ENCODE measurements at regions not wholly inside any gene's neighbourhood (a gene's known extent, or its start where the extent isn't known, plus 50 kb on each side); places are given as distances from the start of the nearest gene placed in this dataset.

DNA sequence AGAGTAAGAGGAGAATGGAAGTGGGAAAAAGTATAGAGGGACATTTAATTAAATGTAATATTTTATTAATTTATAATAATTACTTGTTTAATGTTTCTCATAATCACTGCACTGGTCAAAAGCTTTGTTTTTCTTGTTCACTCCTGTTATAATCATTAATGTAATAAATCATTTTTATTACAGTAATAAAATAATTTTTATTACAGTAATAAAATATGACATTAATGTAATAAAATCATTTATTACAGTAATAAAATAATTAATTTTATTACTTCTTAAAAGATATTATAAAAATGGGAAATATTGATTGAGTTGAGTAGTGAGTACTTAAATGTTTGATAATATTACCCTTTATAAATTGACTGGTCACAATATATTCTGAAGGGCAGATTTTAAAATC lies 181.1 kb upstream of the SOX2 start:
- Histone ChIP-seq H3K4me2 (ENCODE audit: low read depth, low read length, poor library complexity, severe bottlenecking) (no peak overlapping the region), H3K27me3 (ENCODE audit: low read length) (no peaks in the 10 kb centered on the region), H2AFZ (ENCODE audit: low read depth, low read length, severe bottlenecking) (no peak overlapping the region), H3F3A (ENCODE audit: insufficient read depth) (no peaks in the 10 kb centered on the region), H3K27ac (ENCODE audit: low read depth, low read length) (no peak overlapping the region), H3K79me2 (ENCODE audit: insufficient read depth, low read length) (no peaks in the 10 kb centered on the region), H3K9ac (ENCODE audit: low read length) (no peak overlapping the region), H3K4me3 (ENCODE audit: insufficient read depth, low read length, poor library complexity, severe bottlenecking) (no peak overlapping the region), H3K9me2 (replicated peaks; ENCODE audit: insufficient read depth, low read length) (no peaks in the 10 kb centered on the region), H3K9me3 (ENCODE audit: insufficient read depth, low read length) (no peaks in the 10 kb centered on the region), H3K36me3 (ENCODE audit: low read length) (no peaks in the 10 kb centered on the region), H4K20me1 (ENCODE audit: low read depth, low read length) (no peaks in the 10 kb centered on the region)
- TF ChIP-seq EZH2phosphoT487 (conservative IDR thresholded peaks at IDR 0.05; ENCODE audit: low read length): no peak
- TF ChIP-seq, protein P1, sequence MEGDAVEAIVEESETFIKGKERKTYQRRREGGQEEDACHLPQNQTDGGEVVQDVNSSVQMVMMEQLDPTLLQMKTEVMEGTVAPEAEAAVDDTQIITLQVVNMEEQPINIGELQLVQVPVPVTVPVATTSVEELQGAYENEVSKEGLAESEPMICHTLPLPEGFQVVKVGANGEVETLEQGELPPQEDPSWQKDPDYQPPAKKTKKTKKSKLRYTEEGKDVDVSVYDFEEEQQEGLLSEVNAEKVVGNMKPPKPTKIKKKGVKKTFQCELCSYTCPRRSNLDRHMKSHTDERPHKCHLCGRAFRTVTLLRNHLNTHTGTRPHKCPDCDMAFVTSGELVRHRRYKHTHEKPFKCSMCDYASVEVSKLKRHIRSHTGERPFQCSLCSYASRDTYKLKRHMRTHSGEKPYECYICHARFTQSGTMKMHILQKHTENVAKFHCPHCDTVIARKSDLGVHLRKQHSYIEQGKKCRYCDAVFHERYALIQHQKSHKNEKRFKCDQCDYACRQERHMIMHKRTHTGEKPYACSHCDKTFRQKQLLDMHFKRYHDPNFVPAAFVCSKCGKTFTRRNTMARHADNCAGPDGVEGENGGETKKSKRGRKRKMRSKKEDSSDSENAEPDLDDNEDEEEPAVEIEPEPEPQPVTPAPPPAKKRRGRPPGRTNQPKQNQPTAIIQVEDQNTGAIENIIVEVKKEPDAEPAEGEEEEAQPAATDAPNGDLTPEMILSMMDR (IDR thresholded peaks at IDR 0.05; ENCODE audit: insufficient read depth, low read length, poor library complexity, severe bottlenecking): no peak

DNA sequence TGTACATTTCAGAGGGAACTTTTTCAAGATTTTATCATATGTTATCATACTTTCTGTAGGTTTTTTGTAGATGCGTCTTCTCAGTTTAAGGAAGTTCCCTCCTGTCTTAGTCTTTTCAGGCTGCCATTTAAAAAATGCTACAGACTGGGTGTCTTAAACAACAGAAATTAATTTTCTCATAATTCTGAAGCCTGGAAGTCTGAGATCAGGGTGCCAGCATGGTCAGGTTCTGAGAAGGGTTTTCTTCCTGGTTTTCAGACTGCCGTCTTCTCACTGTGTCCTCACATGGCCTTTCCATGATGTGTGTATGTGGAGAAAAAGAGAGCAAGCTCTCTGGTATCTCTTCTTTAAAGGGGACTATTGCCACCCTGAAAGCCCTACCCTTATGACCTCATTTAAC lies 189.9 kb upstream of the SOX2 start:
- TF ChIP-seq, protein P1 (IDR thresholded peaks at IDR 0.05; ENCODE audit: insufficient read depth, low read length, poor library complexity, severe bottlenecking): no peak
- TF ChIP-seq EZH2phosphoT487 (conservative IDR thresholded peaks at IDR 0.05; ENCODE audit: low read length): no peak
- no peak overlapping the region for H2AFZ ChIP-seq (ENCODE audit: low read depth, low read length, severe bottlenecking)
- H3K4me2 ChIP-seq (ENCODE audit: low read depth, low read length, poor library complexity, severe bottlenecking): no peak overlapping the region
- H3K4me3 ChIP-seq (ENCODE audit: insufficient read depth, low read length, poor library complexity, severe bottlenecking): no peak overlapping the region
- H3K27me3 ChIP-seq (ENCODE audit: low read length): no peaks in the 10 kb centered on the region
- no peaks in the 10 kb centered on the region for H3K36me3 ChIP-seq (ENCODE audit: low read length)
- no peaks in the 10 kb centered on the region for H4K20me1 ChIP-seq (ENCODE audit: low read depth, low read length)
- H3K27ac ChIP-seq (ENCODE audit: low read depth, low read length): no peak overlapping the region
- H3K9ac ChIP-seq (ENCODE audit: low read length): no peak overlapping the region
- H3K79me2 ChIP-seq (ENCODE audit: insufficient read depth, low read length): no peaks in the 10 kb centered on the region
- no peaks in the 10 kb centered on the region for H3K9me2 ChIP-seq (replicated peaks; ENCODE audit: insufficient read depth, low read length)
- no peaks in the 10 kb centered on the region for H3F3A ChIP-seq (ENCODE audit: insufficient read depth)
- no peaks in the 10 kb centered on the region for H3K9me3 ChIP-seq (ENCODE audit: insufficient read depth, low read length)

DNA sequence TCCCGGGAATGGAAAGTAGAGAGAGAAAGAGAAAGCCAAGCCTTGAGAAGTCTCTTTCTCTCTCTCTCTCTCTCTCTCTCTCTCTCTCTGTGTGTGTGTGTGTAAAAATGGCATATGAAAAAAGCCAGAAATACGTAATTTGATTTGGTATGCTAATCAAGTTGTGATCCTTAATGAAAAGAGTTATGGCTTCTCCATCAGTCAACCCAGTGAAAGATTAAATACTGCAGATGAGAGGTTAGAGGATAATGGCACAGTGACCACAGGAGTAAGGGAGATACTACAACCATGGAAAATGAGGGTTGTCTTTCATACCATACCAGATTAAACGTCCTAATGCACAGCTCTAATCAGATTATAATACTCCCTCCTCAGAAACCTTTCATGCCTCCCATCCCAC lies 193.5 kb upstream of the SOX2 start:
- no peaks in the 10 kb centered on the region for H3K36me3 ChIP-seq (ENCODE audit: low read length)
- H3K9ac ChIP-seq (ENCODE audit: low read length): no peak overlapping the region
- no peaks in the 10 kb centered on the region for H3K9me3 ChIP-seq (ENCODE audit: insufficient read depth, low read length)
- no peaks in the 10 kb centered on the region for H3K27me3 ChIP-seq (ENCODE audit: low read length)
- H4K20me1 ChIP-seq (ENCODE audit: low read depth, low read length): no peaks in the 10 kb centered on the region
- H3F3A ChIP-seq (ENCODE audit: insufficient read depth): no peaks in the 10 kb centered on the region
- H3K79me2 ChIP-seq (ENCODE audit: insufficient read depth, low read length): no peaks in the 10 kb centered on the region
- H3K9me2 ChIP-seq (replicated peaks; ENCODE audit: insufficient read depth, low read length): no peaks in the 10 kb centered on the region
- TF ChIP-seq, protein P1 (IDR thresholded peaks at IDR 0.05; ENCODE audit: insufficient read depth, low read length, poor library complexity, severe bottlenecking): no peak
- no peak for TF ChIP-seq EZH2phosphoT487 (conservative IDR thresholded peaks at IDR 0.05; ENCODE audit: low read length)
- H3K4me3 ChIP-seq (ENCODE audit: insufficient read depth, low read length, poor library complexity, severe bottlenecking): no peak overlapping the region
- no peak overlapping the region for H2AFZ ChIP-seq (ENCODE audit: low read depth, low read length, severe bottlenecking)
- no peak overlapping the region for H3K27ac ChIP-seq (ENCODE audit: low read depth, low read length)
- H3K4me2 ChIP-seq (ENCODE audit: low read depth, low read length, poor library complexity, severe bottlenecking): no peak overlapping the region

All from SU-DHL-6 (cell line).